Lung (tissue), 11 donors: ENCODE measurements at regions not wholly inside any gene's neighbourhood (a gene's known extent, or its start where the extent isn't known, plus 50 kb on each side); places are given as distances from the start of the nearest gene placed in this dataset.

Experiments
- ATAC-seq: fragments of 200-7000 bp; cut with Tn5 transposase; one replicate; pipeline ENCODE4 v1.9.1; 2020; ENCODE audit warnings: moderate number of reproducible peaks; ENCODE audit not compliant: insufficient read depth, low FRiP score
- DNase-seq, 3 donors: peaks; one replicate each; pipeline ENCODE4 v3.0.0-alpha.2; 2013 to 2017
- H3K27ac ChIP-seq, 2 donors: one replicate each; pipeline ENCODE4 v1.5.1; 2013; ENCODE audit warnings: mild to moderate bottlenecking in 2 of 2, moderate library complexity in 2 of 2, control low read depth in 1 of 2, inconsistent platforms in 1 of 2, low read depth in 1 of 2, low read length in 1 of 2
- H3K27me3 ChIP-seq, 3 donors: one replicate each; pipeline ENCODE4 v1.5.1; 2013; ENCODE audit warnings: low read length in 2 of 3; ENCODE audit not compliant: control insufficient read depth in 3 of 3, insufficient read depth in 3 of 3
- H3K36me3 ChIP-seq, 4 donors: one replicate each; pipeline ENCODE4 v1.5.1; 2013; ENCODE audit warnings: low read length in 4 of 4, mild to moderate bottlenecking in 1 of 4, moderate library complexity in 1 of 4; ENCODE audit not compliant: control insufficient read depth in 4 of 4, insufficient read depth in 4 of 4
- H3K4me1 ChIP-seq, 5 donors: one replicate each; pipeline ENCODE4 v1.5.1; 2013; ENCODE audit warnings: low read length in 5 of 5, mild to moderate bottlenecking in 2 of 5, moderate library complexity in 1 of 5; ENCODE audit not compliant: control insufficient read depth in 5 of 5, insufficient read depth in 5 of 5
- H3K4me3 ChIP-seq: one replicate; pipeline ENCODE4 v1.5.1; 2013; ENCODE audit warnings: mild to moderate bottlenecking, control low read depth, moderate library complexity
- H3K9ac ChIP-seq, 2 donors: one replicate each; pipeline ENCODE4 v1.5.1; 2013; ENCODE audit warnings: low read length in 2 of 2, control low read depth in 1 of 2; ENCODE audit not compliant: insufficient read depth in 1 of 2
- H3K9me3 ChIP-seq, 4 donors: one replicate each; pipeline ENCODE4 v1.5.1; 2013; ENCODE audit warnings: low read length in 3 of 4, mild to moderate bottlenecking in 1 of 4, moderate library complexity in 1 of 4; ENCODE audit not compliant: control insufficient read depth in 4 of 4, insufficient read depth in 3 of 4
- WGBS, 2 donors: extraction: QIAGEN DNeasy Blood & Tissue Kit; methylation state at CpG; one replicate each; pipeline ENCODE4 v1.1.7; 2013; 5-methylcytosine and 5-hydroxymethylcytosine counted together
- TF ChIP-seq, protein P1 (sequence below): IDR thresholded peaks from 2 replicates; pipeline ENCODE4 v1.5.1; 2012; ENCODE audit warnings: mild to moderate bottlenecking; ENCODE audit errors: control extremely low read depth, extremely low read depth
- donor health status: control.
- donor health status: control.
- donor health status: Bipolar disorder and iron deficiency.
- donor health status: healthy.
- donor health status: DM: yes; HTN: yes; CAD: no.

DNA sequence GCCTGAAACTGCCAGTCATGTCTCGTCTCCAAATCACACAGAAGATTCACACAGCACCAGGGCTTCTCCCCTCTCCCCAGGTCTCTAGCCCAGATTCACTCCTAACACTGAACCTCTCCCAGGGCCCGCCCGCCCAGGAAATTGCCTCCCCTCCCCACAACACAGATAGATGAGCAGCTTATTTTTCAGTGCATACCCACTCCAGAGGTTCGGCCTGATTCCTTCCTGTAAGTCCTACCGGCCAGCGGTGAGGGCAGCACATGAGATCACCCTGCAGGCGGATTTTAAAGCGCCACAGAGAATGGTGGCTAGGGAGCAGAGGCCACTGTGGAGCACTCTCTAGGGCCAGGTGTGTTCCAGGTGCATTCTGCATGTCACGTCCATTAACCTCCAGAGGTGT, 301.8 kb downstream of the IRF8 start:
- Histone ChIP-seq H3K9ac (no peak overlapping the region), H3K4me3 (no peak overlapping the region), H3K4me1 (peaks cover 0 to 25% (median 0%) of the 10 kb centered on the region in 5 donors), H3K27ac (peak overlapping the region in 1 of 2 donors; percentile 86), H3K36me3 (no peaks in the 10 kb centered on the region), H3K9me3 (no peaks in the 10 kb centered on the region), H3K27me3 (peaks cover 0 to 40% (median 6%) of the 10 kb centered on the region in 3 donors)
- DNase-seq, result no peak
- 54 to 64% methylated on average over 9 of the region's 9 CpGs for WGBS, 2 donors
- no peak for ATAC-seq
- TF ChIP-seq, protein P1, sequence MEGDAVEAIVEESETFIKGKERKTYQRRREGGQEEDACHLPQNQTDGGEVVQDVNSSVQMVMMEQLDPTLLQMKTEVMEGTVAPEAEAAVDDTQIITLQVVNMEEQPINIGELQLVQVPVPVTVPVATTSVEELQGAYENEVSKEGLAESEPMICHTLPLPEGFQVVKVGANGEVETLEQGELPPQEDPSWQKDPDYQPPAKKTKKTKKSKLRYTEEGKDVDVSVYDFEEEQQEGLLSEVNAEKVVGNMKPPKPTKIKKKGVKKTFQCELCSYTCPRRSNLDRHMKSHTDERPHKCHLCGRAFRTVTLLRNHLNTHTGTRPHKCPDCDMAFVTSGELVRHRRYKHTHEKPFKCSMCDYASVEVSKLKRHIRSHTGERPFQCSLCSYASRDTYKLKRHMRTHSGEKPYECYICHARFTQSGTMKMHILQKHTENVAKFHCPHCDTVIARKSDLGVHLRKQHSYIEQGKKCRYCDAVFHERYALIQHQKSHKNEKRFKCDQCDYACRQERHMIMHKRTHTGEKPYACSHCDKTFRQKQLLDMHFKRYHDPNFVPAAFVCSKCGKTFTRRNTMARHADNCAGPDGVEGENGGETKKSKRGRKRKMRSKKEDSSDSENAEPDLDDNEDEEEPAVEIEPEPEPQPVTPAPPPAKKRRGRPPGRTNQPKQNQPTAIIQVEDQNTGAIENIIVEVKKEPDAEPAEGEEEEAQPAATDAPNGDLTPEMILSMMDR, result no peak

DNA sequence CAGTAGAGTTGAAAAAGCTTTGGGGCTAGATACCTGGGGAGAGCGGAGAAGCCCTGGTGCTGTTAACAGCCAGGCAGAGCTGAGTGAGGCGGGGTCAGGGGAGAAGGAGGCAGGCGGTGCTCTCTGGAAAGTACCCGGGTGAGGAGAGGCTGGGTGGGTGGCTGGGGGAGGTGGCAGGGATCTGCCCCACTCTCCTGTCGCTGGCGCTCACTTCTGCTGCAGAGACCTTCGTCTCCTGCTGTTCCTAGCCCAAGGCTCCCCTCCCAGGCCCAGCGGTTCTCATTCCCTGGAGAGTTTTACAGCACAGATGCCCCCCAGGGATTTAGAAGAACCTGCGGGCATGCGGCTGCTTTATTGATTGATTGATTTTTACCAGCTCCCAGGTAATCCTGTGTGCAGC, 302.8 kb downstream of the IRF8 start:
- Histone ChIP-seq H3K27me3 (peaks cover 0 to 30% (median 5%) of the 10 kb centered on the region in 3 donors), H3K9ac (no peak overlapping the region), H3K36me3 (no peaks in the 10 kb centered on the region), H3K9me3 (no peaks in the 10 kb centered on the region), H3K4me3 (no peak overlapping the region), H3K27ac (peak overlapping the region in 1 of 2 donors; percentile 86), H3K4me1 (peaks cover 0 to 19% (median 0%) of the 10 kb centered on the region in 5 donors)
- 52 to 57% methylated on average over 8 to 10 of the region's 10 CpGs for WGBS, 2 donors
- DNase-seq (no peak), ATAC-seq (no peak)
- TF ChIP-seq, protein P1, result no peak

DNA sequence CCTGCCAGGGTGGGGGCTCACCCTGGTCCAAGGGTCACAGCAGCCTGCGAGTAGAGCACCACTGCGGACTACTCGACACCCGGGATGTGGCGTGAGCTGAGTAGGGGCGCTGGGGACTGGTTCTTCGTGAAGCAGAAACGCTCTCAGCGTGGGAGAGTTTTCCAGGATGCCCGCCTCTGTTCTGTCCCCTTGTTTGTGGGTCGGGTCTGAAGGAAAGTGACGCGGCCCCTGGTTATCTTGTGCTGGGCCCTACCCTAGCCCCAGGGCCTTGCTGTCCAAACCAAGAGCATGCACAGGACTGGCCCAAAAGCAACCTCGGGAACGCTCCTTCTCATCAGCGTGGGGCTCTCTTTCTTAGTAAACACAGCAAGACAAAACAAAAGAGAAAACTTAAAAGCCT, 303.3 kb downstream of the IRF8 start:
- no peaks in the 10 kb centered on the region for H3K36me3 ChIP-seq
- TF ChIP-seq, protein P1, result no peak
- H3K9ac ChIP-seq, result no peak overlapping the region
- H3K27me3 ChIP-seq, result peaks cover 0 to 25% (median 0%) of the 10 kb centered on the region in 3 donors
- ATAC-seq (no peak), DNase-seq (no peak)
- WGBS, 2 donors, result 61 to 79% methylated on average over 16 of the region's 16 CpGs
- H3K4me3 ChIP-seq, result no peak overlapping the region
- peak overlapping the region in 1 of 2 donors; percentile 48 for H3K27ac ChIP-seq
- H3K4me1 ChIP-seq, result peaks cover 0 to 19% (median 0%) of the 10 kb centered on the region in 5 donors
- peaks cover 0 to 2% (median 0%) of the 10 kb centered on the region in 4 donors for H3K9me3 ChIP-seq

DNA sequence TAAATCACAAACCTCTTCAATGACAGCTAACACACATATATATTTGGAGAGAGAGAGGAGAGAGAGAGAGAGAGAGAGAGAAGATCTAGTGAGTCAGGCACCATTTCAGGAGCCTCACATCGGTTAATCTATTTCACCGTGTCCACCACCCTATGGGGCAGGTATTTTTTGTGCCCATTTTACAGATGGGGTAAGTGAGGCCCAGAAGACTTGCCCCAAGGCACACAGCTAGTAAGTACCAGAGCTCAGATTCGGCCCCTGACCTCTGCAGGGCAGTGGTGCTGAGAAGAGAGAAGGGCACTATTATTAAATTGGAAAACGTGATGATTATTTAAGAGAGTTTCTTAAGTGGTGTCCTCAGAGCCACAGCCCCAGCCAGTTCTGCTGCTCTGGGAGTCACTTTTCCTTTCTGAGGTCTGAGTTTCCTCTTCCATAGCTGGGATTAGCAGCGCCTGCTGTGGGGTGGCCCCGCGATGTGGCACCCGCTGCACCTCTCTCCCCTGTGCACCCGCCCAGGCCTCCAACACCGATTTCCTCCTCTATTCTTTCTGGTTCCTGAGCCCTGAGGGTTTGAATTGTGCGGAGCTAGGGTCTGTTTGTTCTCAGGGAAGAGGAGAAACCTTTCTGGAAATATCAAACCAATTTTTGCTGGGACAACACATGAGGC, 303.9 kb downstream of the IRF8 start:
- ATAC-seq (no peak), DNase-seq (no peak)
- 69 to 71% methylated on average over 11 of the region's 11 CpGs for WGBS, 2 donors
- peaks cover 0 to 19% (median 0%) of the 10 kb centered on the region in 5 donors for H3K4me1 ChIP-seq
- TF ChIP-seq, protein P1, result no peak
- H3K4me3 ChIP-seq, result no peak overlapping the region
- no peaks in the 10 kb centered on the region for H3K36me3 ChIP-seq
- H3K27me3 ChIP-seq, result peaks cover 0 to 21% (median 0%) of the 10 kb centered on the region in 3 donors
- peaks cover 0 to 3% (median 0%) of the 10 kb centered on the region in 4 donors for H3K9me3 ChIP-seq
- H3K9ac ChIP-seq, result no peak overlapping the region
- H3K27ac ChIP-seq, result no peak overlapping the region
